Myocyte (in vitro differentiated cells): ENCODE measurements at regions not wholly inside any gene's neighbourhood (a gene's known extent, or its start where the extent isn't known, plus 50 kb on each side); places are given as distances from the start of the nearest gene placed in this dataset.
"Not testable (repeated sequence)": the region's sequence is repeated elsewhere in the genome, so short reads cannot be mapped to it uniquely, and the experiment has no call there.

Experiments
- DNase-seq: peaks from one replicate; pipeline ENCODE4 v3.0.0-alpha.2; 2012; ENCODE audit warnings: low read depth

DNA sequence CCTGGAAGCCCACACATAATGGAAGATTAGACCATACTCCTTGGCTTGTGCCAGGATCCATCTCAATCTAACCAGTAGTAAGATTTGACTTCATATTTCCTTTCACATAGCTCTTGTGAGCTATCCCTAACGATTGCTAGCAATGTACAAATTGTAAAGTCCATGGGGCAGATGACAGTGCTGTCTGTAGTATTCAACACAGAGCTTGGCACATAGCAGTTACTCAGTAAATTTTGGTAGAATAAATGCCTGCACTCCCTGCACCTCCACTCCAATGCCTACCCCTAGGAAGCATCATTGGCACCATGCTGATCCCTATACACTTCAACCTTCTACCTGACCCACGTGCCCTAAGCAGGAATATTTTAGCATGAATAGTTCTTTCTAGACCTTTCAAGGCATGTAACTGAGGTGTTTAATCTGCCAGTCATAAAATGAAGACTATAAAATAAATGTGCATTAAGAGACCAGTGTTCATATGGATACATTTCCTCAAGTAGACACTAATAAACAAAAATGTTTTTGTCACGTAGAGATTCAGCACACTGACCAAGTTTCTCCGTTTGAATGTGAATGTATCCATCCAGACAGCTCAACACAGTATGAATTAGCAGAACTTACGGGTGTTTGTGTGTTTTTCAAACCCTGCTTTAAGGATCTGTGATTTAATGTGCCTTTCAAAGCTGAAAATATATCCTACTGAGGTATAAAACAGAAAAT, 98.8 kb downstream of the BMP4 start:
- no peak for DNase-seq

DNA sequence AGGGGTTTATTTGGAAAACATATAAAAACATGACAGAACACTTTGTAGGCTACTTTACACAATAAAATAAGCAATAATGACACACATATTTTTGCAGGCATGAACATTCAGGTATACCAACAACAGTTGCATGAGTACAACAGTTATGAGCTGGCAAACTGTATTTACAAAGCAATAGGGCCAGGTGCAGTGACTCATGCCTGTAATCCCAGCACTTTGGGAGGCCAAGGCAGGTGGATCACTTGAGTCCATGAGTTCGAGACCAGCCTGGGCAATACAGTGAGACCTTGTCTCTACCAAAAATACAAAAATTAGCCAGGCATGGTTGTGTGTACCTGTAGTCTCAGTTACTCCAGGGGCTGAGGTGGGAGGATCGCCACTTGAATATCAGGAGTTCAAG, 101.1 kb downstream of the BMP4 start:
- DNase-seq, result no peak

DNA sequence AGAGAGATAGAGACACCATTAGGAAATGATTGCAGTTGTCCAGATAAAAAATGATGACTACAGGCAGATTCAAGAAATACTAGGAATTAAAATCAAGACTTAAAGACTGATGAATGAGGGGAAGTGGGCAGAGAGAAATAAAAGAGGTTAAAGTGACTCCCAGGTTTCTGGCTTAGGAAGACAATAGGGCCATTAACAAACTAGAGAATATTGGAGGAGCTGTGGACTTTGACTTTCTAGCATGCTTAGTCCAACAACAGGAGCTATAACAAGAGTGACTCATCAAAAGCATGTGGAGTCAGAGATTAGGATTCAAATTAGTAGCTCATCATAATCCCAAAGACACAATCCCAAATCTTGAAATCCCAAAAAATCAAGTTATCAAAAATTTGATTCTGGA, 101.5 kb downstream of the BMP4 start:
- no peak for DNase-seq

DNA sequence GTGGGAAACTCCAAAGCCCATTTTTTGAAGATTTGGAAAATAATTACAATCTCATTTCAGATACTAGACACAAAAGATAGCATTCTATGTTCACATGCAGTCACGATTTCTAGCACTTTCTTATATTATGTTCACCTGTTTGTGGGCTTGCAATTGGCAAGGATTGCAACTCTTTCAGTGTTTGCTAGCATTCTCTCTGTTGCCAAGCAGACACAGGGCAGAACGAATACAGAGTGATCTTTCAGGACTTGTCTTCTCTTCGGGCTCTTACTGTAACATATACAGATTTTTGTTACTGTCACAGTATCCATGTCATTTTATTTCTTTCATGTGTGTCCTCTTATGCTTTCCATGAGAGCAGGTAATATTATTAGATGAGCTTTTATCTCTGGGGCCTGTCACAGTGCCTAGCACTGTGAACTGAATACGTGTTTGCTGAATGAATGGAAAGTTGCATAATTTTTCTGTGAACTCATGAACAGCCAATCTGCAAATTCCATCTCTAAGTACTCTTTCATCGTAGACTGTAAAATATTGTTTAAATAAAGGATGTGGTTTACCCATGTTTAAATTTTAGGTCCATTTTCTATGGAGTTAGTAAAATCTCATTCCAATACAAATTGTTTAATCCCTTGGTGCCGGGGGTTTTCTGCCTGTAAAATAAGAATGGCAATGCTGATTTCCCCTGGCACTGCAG, 105.1 kb downstream of the BMP4 start:
- DNase-seq, result peak; percentile 16

DNA sequence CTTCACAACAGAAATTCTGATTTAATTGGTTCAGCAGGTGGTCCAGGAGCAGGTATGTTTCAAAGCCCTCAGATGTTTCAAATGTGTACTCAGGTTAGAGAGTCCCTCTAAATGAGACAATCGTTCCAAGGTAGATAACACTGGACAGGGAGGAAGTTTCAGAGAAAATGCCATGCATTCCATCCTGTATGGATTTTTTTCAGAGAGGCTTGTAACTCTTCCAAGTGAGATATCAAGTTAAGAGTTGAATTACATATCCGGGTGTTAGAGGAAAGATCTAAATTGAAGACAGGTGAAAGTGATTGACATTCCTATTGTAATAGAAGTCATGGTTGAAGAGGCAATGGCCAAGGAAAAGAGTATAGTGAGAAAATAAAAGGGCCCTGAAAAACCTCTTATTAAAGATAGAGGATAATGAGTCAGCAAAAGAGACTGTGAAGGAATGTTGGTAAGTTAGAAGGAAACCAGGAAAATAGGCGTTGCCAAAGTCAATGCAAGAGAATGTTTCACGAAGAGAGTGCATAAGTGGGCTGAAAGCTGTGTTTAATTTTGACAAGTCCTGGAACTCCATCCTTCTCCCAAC, 105.8 kb downstream of the BMP4 start:
- peak; percentile 21 for DNase-seq

DNA sequence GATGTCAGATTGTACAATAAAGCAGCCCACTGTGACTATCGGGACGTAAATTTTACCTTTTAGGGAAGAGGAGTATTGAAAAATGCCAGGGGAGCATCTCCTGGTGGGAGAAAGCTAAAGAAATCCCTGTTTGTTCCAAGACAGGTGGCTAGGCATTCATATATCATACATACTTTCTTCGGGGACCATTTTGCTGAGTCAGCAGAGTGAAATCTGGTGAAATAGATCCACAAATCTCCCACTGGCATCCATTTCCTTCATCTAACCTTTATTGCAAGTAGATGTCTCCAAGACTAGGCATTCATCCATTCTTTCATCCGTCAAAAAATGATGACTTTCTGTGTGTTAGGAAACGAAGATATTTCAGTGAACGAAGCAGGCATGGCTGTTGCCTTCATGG, 107.1 kb downstream of the BMP4 start:
- no peak for DNase-seq

DNA sequence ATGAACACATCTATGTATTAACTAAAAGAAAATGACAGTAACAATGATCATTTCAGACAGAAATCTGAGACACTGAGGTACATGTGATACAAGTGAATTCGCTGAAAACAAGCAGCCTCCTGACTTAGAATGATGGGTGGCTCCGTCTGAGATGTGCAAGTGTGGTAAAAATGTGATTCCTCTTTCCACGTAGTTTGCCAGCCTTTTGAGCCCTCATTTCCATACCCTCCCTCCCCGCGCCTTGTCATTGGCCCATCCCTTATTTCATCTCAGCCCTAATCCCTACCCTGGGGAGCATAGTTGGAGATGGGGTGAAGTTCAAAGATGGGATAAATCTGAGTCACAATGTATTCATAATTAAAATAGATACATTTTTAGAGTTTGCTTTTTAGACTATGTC, 107.8 kb downstream of the BMP4 start:
- DNase-seq, result no peak

DNA sequence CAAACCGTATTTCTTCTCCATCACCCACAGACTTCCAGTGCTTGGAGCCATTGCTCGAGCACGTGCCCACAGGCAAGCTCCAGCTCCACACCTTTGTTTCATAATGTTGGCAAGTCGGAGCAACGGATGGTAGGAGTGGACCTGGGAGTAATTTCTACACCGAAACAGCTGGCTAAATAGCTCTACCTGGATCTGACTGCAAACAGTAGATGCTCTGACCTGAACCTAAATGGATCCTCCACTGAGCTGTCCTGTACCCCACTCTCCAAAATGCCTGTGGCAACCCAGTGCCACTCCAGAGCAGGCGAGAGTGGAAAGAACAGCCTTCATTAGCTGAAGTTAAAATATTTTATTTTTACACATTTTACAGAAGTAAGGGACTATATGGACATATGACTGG, 108.7 kb downstream of the BMP4 start:
- DNase-seq, result no peak

DNA sequence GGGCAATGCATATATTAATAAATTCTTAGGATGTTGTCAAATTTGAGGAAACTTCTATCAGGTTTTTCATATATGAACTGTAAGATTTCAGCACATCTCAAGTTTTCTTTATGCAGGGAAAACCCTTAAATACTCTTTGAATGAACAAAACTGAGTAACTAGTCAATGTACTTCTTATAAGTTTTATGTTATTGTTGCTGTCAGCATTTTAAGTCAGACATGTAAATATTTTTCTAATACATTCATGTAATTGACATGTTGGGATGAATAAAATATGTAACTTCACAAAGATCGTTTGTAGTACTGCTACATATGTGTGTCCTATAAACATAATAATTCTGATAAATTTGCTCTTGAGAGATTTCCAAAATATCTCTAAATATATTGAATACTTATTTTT, 109.6 kb downstream of the BMP4 start:
- DNase-seq, result no peak

DNA sequence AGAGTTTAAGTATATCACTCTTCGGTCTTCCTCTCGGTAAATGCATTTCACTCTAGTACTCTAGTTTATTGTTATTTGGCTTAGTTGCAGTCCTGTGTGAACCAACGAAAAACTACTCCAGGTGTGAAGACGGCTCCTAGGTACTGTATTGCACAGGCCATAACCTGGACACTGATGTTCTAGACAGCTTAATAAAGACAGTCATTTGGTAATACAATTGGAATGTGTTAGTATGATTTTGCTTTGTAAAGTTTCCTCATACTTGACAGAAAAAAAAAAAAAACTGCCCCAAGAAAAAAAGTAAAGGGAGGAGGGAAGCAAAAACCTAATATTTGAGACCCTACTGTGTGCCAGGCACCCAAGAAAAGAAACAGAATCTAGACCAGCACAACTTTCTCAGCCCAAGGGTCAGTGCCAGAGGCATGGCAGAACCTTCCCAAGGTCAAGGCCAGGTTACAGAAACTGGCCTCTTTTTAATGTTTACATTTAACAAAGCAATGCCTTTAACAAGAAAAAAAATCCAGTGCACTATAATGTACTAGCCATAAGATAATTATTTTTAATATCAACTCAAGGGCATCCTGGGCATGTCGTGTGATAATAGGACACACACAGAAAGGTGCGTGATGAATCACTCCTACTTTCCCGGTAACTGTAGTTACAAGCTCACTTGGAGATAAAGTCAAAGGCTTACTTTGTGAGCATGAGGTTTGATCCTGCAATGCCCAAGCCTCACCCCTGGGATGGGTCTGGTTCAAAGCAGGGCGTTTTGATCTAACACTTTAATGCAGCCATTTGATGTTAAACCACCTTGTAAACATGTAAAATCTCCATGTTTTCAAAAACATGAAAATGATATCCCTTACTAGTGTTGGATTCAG, 110.6 kb downstream of the BMP4 start:
- no peak for DNase-seq

DNA sequence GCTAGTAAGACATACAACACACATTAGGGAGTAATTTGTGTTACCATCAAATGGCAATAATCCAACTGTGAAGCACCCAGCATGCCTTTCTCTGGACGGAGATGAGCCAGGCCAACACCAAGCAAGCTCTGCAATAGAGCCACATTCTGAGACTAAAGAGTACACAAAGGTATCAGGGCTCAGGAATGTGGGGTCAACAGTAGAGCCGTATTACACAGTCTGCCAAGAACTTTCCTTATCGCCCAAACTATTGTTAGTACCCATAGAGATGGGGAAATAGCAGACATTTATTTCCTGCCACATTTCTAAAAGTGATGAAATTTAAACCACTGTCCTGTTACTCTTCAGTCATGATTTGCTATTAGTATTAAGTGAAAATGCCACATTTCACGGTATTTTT, 113.7 kb downstream of the BMP4 start:
- no peak for DNase-seq

DNA sequence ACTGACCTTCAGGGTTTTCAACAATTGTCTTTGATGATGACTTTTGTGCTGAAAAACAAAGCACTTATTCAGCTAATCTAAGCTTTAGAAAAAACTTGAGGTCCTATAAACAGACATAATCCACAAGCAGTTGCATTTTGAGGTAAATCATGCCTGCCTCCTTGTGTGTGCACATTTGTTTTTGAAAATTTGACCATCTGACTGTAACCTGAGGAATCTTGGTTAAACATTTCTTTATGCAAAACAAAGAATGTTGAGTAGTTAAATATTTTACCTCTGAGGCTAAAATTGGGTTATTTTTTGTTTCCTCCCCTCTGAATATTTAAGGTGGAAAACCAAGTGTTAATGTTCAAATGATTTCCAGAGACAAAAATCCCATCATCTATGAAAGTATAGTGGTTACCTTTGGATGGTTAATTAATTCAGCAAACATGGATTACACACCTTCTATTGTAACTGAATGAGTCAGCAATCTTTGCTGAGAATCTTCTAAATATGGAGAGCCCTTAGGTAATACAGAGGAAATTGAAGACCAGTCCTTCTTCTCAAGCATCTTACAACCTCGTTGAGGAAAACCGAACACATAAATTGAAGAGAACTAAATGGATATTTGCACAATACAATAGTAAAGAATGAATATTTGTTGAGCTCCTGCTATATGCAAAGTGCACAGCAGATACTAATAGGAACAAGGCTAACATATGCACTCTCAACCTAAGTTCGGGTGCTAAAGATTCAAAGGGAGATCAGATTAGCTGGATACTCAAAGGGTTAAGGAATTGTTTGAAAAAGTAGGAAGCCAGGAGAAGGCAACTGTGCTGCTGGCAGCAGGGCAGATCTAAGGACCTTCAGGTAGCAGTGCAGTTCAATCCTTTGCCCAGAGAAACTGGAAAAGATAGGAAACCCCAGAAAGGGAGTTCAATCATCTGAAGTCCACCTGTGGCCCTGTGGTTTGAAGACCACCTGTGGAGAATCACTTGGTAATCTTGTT, 115.2 kb downstream of the BMP4 start:
- no peak for DNase-seq

DNA sequence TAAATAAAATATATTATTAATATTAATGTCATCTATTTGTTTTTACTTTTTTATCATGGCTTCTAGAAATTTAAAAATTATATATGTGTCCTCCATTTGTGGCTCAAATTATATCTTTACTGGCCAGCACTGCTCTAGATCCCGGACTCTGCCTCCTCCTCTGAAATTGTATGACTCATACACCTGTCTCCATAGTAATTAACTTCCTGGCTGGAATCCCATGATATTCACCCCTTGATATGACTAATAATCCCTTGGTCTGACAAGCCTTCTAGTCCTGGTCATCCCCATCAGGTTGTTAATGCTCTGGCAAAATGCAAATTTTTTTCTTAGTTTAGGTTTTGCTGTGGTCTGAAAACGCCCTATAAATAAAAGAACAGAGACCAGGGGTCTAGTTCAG, 116.2 kb downstream of the BMP4 start:
- DNase-seq, result no peak

DNA sequence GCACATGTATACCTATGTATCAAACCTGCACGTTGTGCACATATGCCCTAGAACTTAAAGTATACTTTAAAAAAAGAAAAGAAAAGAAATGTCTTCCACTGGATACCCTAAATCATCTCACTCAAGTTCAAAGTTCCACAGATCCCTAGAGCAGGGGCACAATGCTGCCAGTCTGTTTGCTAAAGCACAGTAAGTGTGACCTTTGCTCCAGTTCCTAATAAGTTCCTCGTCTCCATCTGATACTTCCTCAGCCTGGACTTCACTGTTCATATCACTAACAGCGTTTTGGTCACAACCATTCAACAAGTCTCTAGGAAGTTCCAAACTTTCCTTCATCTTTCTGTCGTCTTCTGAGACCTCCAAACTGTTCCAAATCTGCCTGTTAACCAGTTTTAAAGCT, 118.3 kb downstream of the BMP4 start:
- no peak for DNase-seq

DNA sequence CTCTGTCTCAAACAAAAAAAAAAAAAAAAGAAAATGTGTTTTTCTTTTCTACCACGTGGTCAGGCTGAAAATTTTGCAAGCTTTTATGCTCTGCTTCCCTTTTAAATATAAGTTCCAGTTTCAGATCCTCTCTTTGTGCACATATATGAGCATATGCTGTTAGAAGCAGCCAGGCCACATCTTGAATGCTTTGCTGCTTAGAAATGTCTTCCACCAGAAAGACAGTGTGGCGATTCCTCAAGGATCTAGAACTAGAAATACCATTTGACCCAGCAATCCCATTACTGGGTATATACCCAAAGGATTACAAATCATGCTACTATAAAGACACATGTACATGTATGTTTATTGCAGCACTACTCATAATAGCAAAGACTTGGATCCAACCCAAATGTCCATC, 119.0 kb downstream of the BMP4 start:
- not testable (repeated sequence) for DNase-seq

DNA sequence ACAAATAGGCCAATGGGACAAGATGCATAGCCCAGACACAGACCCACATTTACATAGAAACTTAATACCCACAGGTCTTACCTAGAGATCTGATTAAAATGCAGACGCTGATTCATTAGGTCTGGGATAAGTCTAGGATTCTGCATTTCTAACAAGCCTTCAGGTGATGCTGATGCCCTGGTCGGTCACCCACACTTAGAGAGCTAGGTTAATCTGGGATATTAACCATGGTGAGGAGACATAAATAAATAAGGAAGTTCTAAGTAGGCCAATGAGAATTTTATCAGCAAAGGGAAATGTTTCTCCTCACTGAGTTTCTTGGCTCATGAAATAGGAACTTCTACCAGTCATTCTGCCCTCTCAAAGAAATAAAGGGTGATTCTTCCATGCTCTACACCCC, 120.1 kb downstream of the BMP4 start:
- no peak for DNase-seq

DNA sequence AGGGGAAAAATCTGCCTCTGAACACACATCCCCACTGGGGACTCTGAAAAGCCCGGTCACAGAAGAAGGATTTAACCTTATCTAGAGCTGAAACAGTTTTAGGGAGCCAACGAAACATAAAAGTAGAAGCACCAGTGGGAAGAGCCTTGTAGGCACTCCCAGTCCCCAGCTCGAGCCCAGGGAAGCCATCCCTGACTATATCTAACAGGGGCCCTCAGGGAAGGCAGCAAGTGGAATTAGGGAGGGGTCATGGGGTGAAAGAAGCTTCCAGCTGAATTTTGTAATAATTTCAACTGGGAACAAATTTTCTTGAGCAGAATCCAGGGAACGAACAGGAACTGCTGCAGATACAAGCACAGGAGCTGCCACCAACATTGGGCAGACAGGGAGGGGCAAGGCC, 127.8 kb downstream of the BMP4 start:
- no peak for DNase-seq

DNA sequence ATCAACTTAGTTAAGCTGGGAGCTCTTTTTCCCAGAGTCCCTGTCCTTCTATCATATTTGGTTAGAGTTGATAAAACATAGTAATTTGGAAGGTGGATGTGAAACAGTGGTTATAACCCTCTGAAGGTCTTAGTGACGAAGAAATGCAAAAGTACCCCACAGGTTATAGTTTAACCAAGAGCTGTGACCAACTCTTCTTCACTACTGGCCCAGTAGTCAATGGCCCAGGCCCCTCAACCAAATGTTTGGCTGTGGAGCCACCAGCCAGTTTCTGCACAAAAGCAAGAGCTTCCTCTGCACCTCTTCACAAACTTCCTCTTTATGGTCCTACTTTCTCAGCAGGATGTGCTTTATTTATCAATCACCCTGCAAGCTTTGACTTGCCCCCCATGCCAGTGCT, 132.6 kb downstream of the BMP4 start:
- no peak for DNase-seq

DNA sequence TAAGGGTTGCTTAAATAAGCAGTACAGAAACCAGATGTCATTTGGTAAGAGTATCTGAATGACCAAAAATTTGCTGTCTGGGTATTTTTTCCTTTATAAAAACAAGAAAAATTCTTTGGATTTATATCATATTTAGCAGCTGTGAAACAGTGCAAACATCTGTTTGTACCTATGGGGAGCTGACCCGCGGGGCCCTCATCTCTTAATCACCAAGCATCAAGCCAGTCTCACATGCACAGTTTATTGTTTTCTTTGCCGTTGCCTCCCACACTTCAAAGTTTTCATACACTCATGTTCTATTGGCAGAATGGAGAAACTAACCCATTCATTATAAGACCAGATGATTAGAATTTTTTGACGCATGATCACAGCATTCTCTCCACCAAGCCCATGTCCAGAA, 142.2 kb downstream of the BMP4 start:
- peak; percentile 16 for DNase-seq

DNA sequence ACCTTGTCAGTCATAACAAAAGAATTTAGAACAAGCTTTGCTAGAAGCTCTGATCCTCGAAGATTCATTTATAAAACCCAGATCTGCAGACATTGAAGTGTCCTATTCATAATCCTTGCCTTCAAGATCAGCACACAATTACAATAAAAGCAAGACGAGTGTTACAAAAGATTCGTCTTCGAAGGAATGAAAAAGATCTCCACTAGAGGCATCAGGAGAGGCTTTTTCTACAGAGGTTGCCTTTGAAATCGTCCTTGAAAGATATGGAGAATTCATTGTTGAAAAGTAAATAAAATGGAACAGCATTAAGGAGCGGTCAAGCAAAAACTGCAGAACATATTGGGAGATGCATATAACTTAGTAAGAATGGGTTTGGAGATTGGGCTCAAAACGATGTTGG, 146.4 kb downstream of the BMP4 start:
- no peak for DNase-seq

DNA sequence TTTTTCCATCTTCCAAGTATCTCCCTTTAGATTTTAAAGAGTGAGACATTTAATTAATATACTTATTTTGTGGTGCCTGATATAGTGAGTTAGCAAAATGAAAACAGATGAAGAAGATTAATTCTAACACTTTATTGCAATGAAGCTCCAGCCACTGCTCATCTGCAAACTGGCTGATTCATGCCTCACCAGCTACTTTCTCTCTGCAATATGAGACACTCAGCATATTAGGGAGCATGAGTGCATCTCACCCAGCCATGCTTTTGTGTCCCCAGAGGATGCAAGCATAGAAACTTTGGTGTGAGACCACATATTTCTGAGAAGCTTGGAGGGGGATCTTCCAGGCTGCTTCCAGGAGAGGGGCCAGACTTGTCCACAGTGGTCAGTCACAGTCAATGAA, 148.6 kb downstream of the BMP4 start:
- peak; percentile 19 for DNase-seq
